ENCODE measurements at regions not wholly inside any gene's neighbourhood (a gene's known extent, or its start where the extent isn't known, plus 50 kb on each side); places are given as distances from the start of the nearest gene placed in this dataset.

- Mint-ChIP-seq H3K36me3 (ENCODE audit: unreplicated experiment) (no peaks in the 10 kb centered on the region), H3K4me3 (ENCODE audit: unreplicated experiment) (no peak overlapping the region), H3K4me1 (ENCODE audit: unreplicated experiment) (no peaks in the 10 kb centered on the region), H3K27ac (ENCODE audit: unreplicated experiment) (no peak overlapping the region), H3K9me3 (ENCODE audit: unreplicated experiment) (no peaks in the 10 kb centered on the region), H3K27me3 (ENCODE audit: unreplicated experiment) (peaks cover 4% of the 10 kb centered on the region)
- TF ChIP-seq CTCF (IDR thresholded peaks at IDR 0.05) = no peak
- no peak for DNase-seq (ENCODE audit: extremely low spot score, unreplicated experiment)
Observed at GRCh38 chr18:55034742-55035141, 75.5 kb upstream of the CCDC68 start.

DNA sequence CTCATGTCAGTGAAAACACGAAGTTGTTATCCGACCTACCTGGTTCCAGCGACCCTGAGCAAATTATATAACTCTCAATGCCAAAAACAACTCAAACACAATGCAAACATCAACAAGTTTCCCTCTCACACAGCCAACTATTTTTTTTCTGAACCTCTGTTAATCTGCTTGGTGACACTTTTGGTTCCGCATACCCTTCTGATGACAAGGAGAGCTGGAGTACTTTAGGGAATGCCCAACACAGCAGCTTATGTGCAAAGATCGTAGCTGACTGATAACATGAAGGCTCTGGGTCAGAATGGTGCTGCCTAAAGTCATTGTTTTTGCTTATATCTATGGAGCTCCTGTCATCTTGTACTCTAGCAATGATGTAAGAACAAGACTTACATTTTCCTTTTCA, 72.7 kb upstream of the CCDC68 start:
- Mint-ChIP-seq H3K27me3 (ENCODE audit: unreplicated experiment) (peaks cover 10% of the 10 kb centered on the region), H3K27ac (ENCODE audit: unreplicated experiment) (no peak overlapping the region), H3K36me3 (ENCODE audit: unreplicated experiment) (no peaks in the 10 kb centered on the region), H3K4me1 (ENCODE audit: unreplicated experiment) (no peaks in the 10 kb centered on the region), H3K4me3 (ENCODE audit: unreplicated experiment) (no peak overlapping the region), H3K9me3 (ENCODE audit: unreplicated experiment) (no peaks in the 10 kb centered on the region)
- no peak for DNase-seq (ENCODE audit: extremely low spot score, unreplicated experiment)
- no peak for TF ChIP-seq CTCF (IDR thresholded peaks at IDR 0.05)

DNA sequence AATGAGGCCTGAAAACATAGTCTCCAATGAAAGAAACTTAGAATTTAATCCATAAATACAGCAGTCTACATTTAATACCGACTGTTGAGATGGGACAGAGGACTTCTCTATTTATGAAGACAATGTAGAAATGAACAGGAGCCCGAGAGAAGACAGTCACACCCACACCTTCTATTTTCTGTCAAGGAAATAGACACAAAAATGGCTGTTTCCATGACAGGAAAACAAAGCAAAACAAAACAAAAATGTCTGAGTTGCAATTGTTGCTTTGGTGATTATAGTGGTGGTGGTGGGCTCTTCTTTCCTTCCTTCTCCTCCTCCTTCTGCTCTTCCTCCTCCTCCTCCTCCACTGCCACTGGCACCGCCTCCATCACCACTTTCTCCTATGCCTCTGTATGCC, 72.3 kb upstream of the CCDC68 start:
- Mint-ChIP-seq H3K27ac (ENCODE audit: unreplicated experiment) (no peak overlapping the region), H3K27me3 (ENCODE audit: unreplicated experiment) (peaks cover 10% of the 10 kb centered on the region), H3K9me3 (ENCODE audit: unreplicated experiment) (no peaks in the 10 kb centered on the region), H3K36me3 (ENCODE audit: unreplicated experiment) (no peaks in the 10 kb centered on the region), H3K4me1 (ENCODE audit: unreplicated experiment) (no peaks in the 10 kb centered on the region), H3K4me3 (ENCODE audit: unreplicated experiment) (no peak overlapping the region)
- TF ChIP-seq CTCF (IDR thresholded peaks at IDR 0.05) = no peak
- DNase-seq (ENCODE audit: extremely low spot score, unreplicated experiment) = no peak

GRCh38 chr18:55031164-55031563, 71.9 kb upstream of the CCDC68 start:
- TF ChIP-seq CTCF (IDR thresholded peaks at IDR 0.05) = no peak
- Mint-ChIP-seq H3K27me3 (ENCODE audit: unreplicated experiment) (peaks cover 10% of the 10 kb centered on the region), H3K36me3 (ENCODE audit: unreplicated experiment) (no peaks in the 10 kb centered on the region), H3K9me3 (ENCODE audit: unreplicated experiment) (no peaks in the 10 kb centered on the region), H3K4me1 (ENCODE audit: unreplicated experiment) (no peaks in the 10 kb centered on the region), H3K27ac (ENCODE audit: unreplicated experiment) (no peak overlapping the region), H3K4me3 (ENCODE audit: unreplicated experiment) (no peak overlapping the region)
- no peak for DNase-seq (ENCODE audit: extremely low spot score, unreplicated experiment)

DNA sequence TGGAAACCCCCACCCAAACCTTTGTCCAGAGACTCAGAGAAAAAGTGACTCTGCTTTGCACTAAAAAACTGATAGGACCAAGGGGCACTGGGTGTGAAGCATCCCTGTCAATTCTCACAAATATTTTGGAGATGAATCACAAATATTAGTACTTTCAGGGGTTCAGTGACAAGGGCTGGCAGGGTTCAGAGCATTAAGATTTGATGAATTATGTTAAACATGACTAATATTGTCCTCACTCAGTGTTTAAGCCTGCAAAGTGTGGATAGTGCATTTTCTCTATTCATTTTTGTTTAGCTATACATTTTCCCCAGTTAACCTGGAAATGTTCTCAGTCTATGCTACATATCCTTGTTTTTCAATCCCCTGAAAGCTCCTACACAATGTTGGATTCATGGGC, 65.3 kb upstream of the CCDC68 start:
- peaks cover 5% of the 10 kb centered on the region for H3K4me1 Mint-ChIP-seq (ENCODE audit: unreplicated experiment)
- H3K4me3 Mint-ChIP-seq (ENCODE audit: unreplicated experiment) = no peak overlapping the region
- no peak for TF ChIP-seq CTCF (IDR thresholded peaks at IDR 0.05)
- DNase-seq (ENCODE audit: extremely low spot score, unreplicated experiment) = no peak
- no peaks in the 10 kb centered on the region for H3K9me3 Mint-ChIP-seq (ENCODE audit: unreplicated experiment)
- H3K27me3 Mint-ChIP-seq (ENCODE audit: unreplicated experiment) = peaks cover 7% of the 10 kb centered on the region
- H3K27ac Mint-ChIP-seq (ENCODE audit: unreplicated experiment) = no peak overlapping the region
- no peaks in the 10 kb centered on the region for H3K36me3 Mint-ChIP-seq (ENCODE audit: unreplicated experiment)

Data from osteocyte (in vitro differentiated cells).